Keratinocyte (primary cell): ENCODE measurements at regions not wholly inside any gene's neighbourhood (a gene's known extent, or its start where the extent isn't known, plus 50 kb on each side); places are given as distances from the start of the nearest gene placed in this dataset.

Experiments used
- DNase-seq: peaks from one replicate; pipeline ENCODE4 v3.0.0-alpha.2; 2011; ENCODE audit warnings: low read depth, missing footprints, low spot score
- FAIRE-seq: peaks from 2 replicates; lab custom pipeline; 2011; peaks lifted over from hg19 to GRCh38; lab: Jason Lieb, UNC
- H2AFZ ChIP-seq: 2 replicates; pipeline ENCODE4 v1.6.0; 2012; ENCODE audit warnings: low read length, control low read depth, inconsistent platforms; ENCODE audit not compliant: control insufficient read depth
- H3K27ac ChIP-seq: 2 replicates; pipeline ENCODE4 v1.5.1; 2011; ENCODE audit warnings: low read length; ENCODE audit not compliant: control insufficient read depth, insufficient read depth
- H3K27me3 ChIP-seq: 3 replicates; pipeline ENCODE4 v1.6.0; 2011; ENCODE audit warnings: low read length; ENCODE audit not compliant: control insufficient read depth, insufficient read depth; ENCODE audit errors: extremely low read depth
- H3K36me3 ChIP-seq, 2 experiments: 2 replicates in 1 of 2; 3 replicates in 1 of 2; pipeline ENCODE4 v1.5.1; 2011; ENCODE audit warnings: low read length in 2 of 2, mild to moderate bottlenecking in 1 of 2; ENCODE audit not compliant: control insufficient read depth in 2 of 2, insufficient read depth in 2 of 2; ENCODE audit errors: extremely low read depth in 1 of 2
- H3K4me1 ChIP-seq: 3 replicates; pipeline ENCODE4 v1.5.1; 2011; ENCODE audit warnings: low read length; ENCODE audit not compliant: control insufficient read depth, insufficient read depth; ENCODE audit errors: extremely low read depth
- H3K4me2 ChIP-seq: 3 replicates; pipeline ENCODE4 v1.6.0; 2011; ENCODE audit warnings: low read depth, low read length; ENCODE audit not compliant: control insufficient read depth, insufficient read depth; ENCODE audit errors: extremely low read depth
- H3K4me3 ChIP-seq, 3 experiments: fragments of 200-600 bp in 1 of 3; sonication (generic) in 1 of 3; 2 replicates in 2 of 3; 3 replicates in 1 of 3; pipeline ENCODE4 v1.5.1; 2011 to 2016; ENCODE audit warnings: low read length in 3 of 3, mild to moderate bottlenecking in 3 of 3, control low read depth in 2 of 3, inconsistent platforms in 1 of 3, low read depth in 1 of 3, mixed read lengths in 1 of 3, mixed run types in 1 of 3, moderate library complexity in 1 of 3; ENCODE audit not compliant: control insufficient read depth in 2 of 3, insufficient read depth in 2 of 3; ENCODE audit errors: extremely low read depth in 1 of 3
- H3K79me2 ChIP-seq: 2 replicates; pipeline ENCODE4 v1.6.0; 2012; ENCODE audit warnings: low read length; ENCODE audit not compliant: control insufficient read depth, insufficient read depth
- H3K9ac ChIP-seq: 3 replicates; pipeline ENCODE4 v1.6.0; 2011; ENCODE audit warnings: low read length; ENCODE audit not compliant: control insufficient read depth, insufficient read depth; ENCODE audit errors: extremely low read depth
- H3K9me1 ChIP-seq: 3 replicates; pipeline ENCODE4 v1.6.0; 2011; ENCODE audit warnings: low read length; ENCODE audit not compliant: control insufficient read depth, insufficient read depth; ENCODE audit errors: extremely low read depth
- H3K9me3 ChIP-seq: 2 replicates; pipeline ENCODE4 v1.5.1; 2012; ENCODE audit warnings: low read depth, low read length; ENCODE audit not compliant: control insufficient read depth
- H4K20me1 ChIP-seq: 3 replicates; pipeline ENCODE4 v1.6.0; 2011; ENCODE audit warnings: low read length; ENCODE audit not compliant: control insufficient read depth, insufficient read depth; ENCODE audit errors: extremely low read depth
- EZH2 ChIP-seq: IDR thresholded peaks from one replicate; pipeline ENCODE4 v1.6.1; 2012; ENCODE audit warnings: inconsistent platforms, mild to moderate bottlenecking, low read length, moderate library complexity
- dilution Hi-C: fragments of 300-500 bp; cut with MboI; formaldehyde crosslinking; loops from one replicate; pipeline ENCODE4 v1.7.0; 2020; ENCODE audit warnings: low sequenced_read_pairs; ENCODE audit not compliant: extremely low pct_ligation_motif_present
- TF ChIP-seq, protein P1 (sequence below), 3 experiments: IDR thresholded peaks in 1 of 3; conservative IDR thresholded peaks in 1 of 3; optimal IDR thresholded peaks in 1 of 3; 2 replicates in 2 of 3; 3 replicates in 1 of 3; pipeline versions ENCODE3 to v1.5.1; 2011; ENCODE audit warnings: low read length in 3 of 3, mild to moderate bottlenecking in 3 of 3, moderate library complexity in 2 of 3, control low read depth in 1 of 3, inconsistent platforms in 1 of 3; ENCODE audit not compliant: insufficient read depth in 2 of 3; ENCODE audit errors: extremely low read depth in 1 of 3

DNA sequence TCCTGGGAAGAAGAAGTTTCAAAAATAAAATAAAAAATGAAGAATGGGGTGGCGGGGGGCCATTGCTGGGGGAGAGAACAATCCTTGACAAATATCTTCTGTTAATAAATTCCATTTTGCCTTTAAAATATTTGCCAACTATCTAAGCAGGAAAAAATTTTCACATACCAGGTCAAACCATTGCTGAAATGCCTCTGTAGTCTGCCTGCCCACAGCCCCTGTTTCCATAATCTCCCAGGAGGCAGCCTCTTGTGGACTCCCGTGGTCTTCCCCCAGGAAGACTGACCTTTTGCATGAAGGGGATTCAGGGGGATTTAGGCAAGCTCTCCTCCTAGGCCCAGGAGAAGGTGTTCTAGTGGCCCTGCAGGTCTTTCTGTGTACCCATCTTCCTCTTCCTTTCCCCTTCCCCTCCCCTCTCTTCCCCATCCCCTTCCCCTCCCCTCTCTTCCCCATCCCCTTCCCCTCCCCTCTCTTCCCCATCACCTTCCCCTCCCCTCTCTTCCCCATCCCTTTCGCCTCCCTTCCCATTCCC is 61.0 kb downstream of the RPL37A start:
- dilution Hi-C loops = no loop called here
- TF ChIP-seq, protein P1, sequence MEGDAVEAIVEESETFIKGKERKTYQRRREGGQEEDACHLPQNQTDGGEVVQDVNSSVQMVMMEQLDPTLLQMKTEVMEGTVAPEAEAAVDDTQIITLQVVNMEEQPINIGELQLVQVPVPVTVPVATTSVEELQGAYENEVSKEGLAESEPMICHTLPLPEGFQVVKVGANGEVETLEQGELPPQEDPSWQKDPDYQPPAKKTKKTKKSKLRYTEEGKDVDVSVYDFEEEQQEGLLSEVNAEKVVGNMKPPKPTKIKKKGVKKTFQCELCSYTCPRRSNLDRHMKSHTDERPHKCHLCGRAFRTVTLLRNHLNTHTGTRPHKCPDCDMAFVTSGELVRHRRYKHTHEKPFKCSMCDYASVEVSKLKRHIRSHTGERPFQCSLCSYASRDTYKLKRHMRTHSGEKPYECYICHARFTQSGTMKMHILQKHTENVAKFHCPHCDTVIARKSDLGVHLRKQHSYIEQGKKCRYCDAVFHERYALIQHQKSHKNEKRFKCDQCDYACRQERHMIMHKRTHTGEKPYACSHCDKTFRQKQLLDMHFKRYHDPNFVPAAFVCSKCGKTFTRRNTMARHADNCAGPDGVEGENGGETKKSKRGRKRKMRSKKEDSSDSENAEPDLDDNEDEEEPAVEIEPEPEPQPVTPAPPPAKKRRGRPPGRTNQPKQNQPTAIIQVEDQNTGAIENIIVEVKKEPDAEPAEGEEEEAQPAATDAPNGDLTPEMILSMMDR (optimal IDR thresholded peaks at IDR 0.05 in 1 of 3, IDR thresholded peaks at IDR 0.05 in 1 of 3, conservative IDR thresholded peaks at IDR 0.05 in 1 of 3; ENCODE audit: extremely low read depth in 1 of 3, insufficient read depth in 2 of 3, low read length in 3 of 3) = no peak
- TF ChIP-seq EZH2 = no peak
- peaks cover 12% of the 10 kb centered on the region for H3K4me1 ChIP-seq
- DNase-seq (no peak), FAIRE-seq (no peak)
- H3K36me3 ChIP-seq = no peaks in the 10 kb centered on the region
- H3K9me1 ChIP-seq = no peaks in the 10 kb centered on the region
- no peaks in the 10 kb centered on the region for H3K9me3 ChIP-seq
- H3K4me2 ChIP-seq = no peak overlapping the region
- H3K4me3 ChIP-seq = no peak overlapping the region
- H4K20me1 ChIP-seq = no peaks in the 10 kb centered on the region
- no peak overlapping the region for H3K9ac ChIP-seq
- no peak overlapping the region for H2AFZ ChIP-seq
- no peak overlapping the region for H3K27ac ChIP-seq
- no peaks in the 10 kb centered on the region for H3K27me3 ChIP-seq
- H3K79me2 ChIP-seq = no peaks in the 10 kb centered on the region

DNA sequence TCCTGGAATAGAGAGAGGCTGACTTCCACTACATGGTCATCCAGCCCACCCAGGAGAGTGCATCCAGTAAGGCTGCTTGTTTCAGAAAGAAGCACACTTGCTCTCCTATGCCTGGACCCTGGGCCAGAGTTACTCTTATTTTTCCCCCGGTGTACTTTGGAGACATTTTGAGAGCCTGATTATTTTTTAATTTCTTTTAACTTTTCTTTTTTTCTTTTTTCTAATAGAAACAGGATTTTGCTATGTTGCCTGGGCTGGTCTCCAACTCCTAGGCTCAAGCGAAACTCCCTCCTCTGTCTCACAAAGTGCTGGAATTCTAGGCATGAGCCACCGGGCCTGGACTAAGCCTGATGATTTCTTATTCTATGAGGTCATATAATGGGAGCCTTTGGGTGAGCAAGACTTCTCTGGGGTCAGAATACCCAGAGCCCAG is 62.2 kb downstream of the RPL37A start:
- no peaks in the 10 kb centered on the region for H3K79me2 ChIP-seq
- no peak overlapping the region for H3K27ac ChIP-seq
- H2AFZ ChIP-seq = no peak overlapping the region
- H3K4me1 ChIP-seq = peaks cover 4% of the 10 kb centered on the region
- no peaks in the 10 kb centered on the region for H4K20me1 ChIP-seq
- no peaks in the 10 kb centered on the region for H3K9me3 ChIP-seq
- no peak overlapping the region for H3K9ac ChIP-seq
- H3K4me3 ChIP-seq = no peak overlapping the region
- no peaks in the 10 kb centered on the region for H3K9me1 ChIP-seq
- no peaks in the 10 kb centered on the region for H3K27me3 ChIP-seq
- FAIRE-seq = no peak
- no peaks in the 10 kb centered on the region for H3K36me3 ChIP-seq
- no peak for TF ChIP-seq EZH2
- TF ChIP-seq, protein P1 (optimal IDR thresholded peaks at IDR 0.05 in 1 of 3, IDR thresholded peaks at IDR 0.05 in 1 of 3, conservative IDR thresholded peaks at IDR 0.05 in 1 of 3; ENCODE audit: extremely low read depth in 1 of 3, insufficient read depth in 2 of 3, low read length in 3 of 3) = no peak
- H3K4me2 ChIP-seq = no peak overlapping the region
- DNase-seq = no peak
- dilution Hi-C loops = no loop called here
